ENCODE measurements at regions not wholly inside any gene's neighbourhood (a gene's known extent, or its start where the extent isn't known, plus 50 kb on each side); places are given as distances from the start of the nearest gene placed in this dataset.

- TF ChIP-seq CTCF (conservative IDR thresholded peaks at IDR 0.05; ENCODE audit: low read length) = no peak
- no peak for TF ChIP-seq EZH2phosphoT487 (IDR thresholded peaks at IDR 0.05; ENCODE audit: borderline replicate concordance)
Observed at GRCh38 chr12:73973486-73973885, 564.1 kb upstream of the ATXN7L3B start.

All from Loucy (cell line).